Testis (tissue), 2 donors: ENCODE measurements at regions not wholly inside any gene's neighbourhood (a gene's known extent, or its start where the extent isn't known, plus 50 kb on each side); places are given as distances from the start of the nearest gene placed in this dataset.

Experiments used
- DNase-seq: peaks from one replicate; pipeline ENCODE4 v3.0.0-alpha.2; 2019
- H3K27ac ChIP-seq, 2 donors: fragments of 200-600 bp; sonication (generic); one replicate each; pipeline ENCODE4 v1.5.1; 2019
- H3K27me3 ChIP-seq: fragments of 200-600 bp; sonication (generic); one replicate; pipeline ENCODE4 v1.5.1; 2019
- H3K36me3 ChIP-seq: fragments of 200-600 bp; sonication (generic); one replicate; pipeline ENCODE4 v1.5.1; 2017; ENCODE audit warnings: low read depth; ENCODE audit errors: missing control alignments
- H3K4me1 ChIP-seq: fragments of 200-600 bp; sonication (generic); one replicate; pipeline ENCODE4 v1.5.1; 2019
- H3K4me3 ChIP-seq, 2 donors: fragments of 200-600 bp; sonication (generic); one replicate each; pipeline ENCODE4 v1.5.1; 2017 to 2019
- H3K9me3 ChIP-seq: fragments of 200-600 bp; sonication (generic); one replicate; pipeline ENCODE4 v1.5.1; 2017
- CTCF ChIP-seq, 3 experiments: fragments of 450-650 bp in 2 of 3; fragments of 200-600 bp in 1 of 3; sonication (generic) in 1 of 3; IDR thresholded peaks; one replicate each; pipeline ENCODE4 v1.5.1; 2016 to 2019; ENCODE audit warnings: antibody characterized with exemption in 3 of 3, mild to moderate bottlenecking in 2 of 3, moderate library complexity in 1 of 3
- POLR2A ChIP-seq: fragments of 450-650 bp; IDR thresholded peaks from one replicate; pipeline ENCODE4 v1.6.1; 2017; ENCODE audit warnings: antibody characterized with exemption, mild to moderate bottlenecking, moderate library complexity
- WGBS, 2 donors: methylation state at CpG; one replicate each; pipeline ENCODE4 v1.1.5; 2018; 5-methylcytosine and 5-hydroxymethylcytosine counted together
- intact Hi-C: fragments of 100-400 bp; cut with DNase I; formaldehyde crosslinking; loops from one replicate; pipeline ENCODE4 v1.15.1; 2023; ENCODE audit warnings: low total_unique reads

GRCh38 chr1:184907500-184907899 lies 66.8 kb downstream of the NIBAN1 start:
- H3K27me3 ChIP-seq, result no peaks in the 10 kb centered on the region
- no peak overlapping the region for H3K4me3 ChIP-seq
- H3K9me3 ChIP-seq, result no peaks in the 10 kb centered on the region
- DNase-seq, result no peak
- intact Hi-C loops, result no loop called here
- TF ChIP-seq CTCF (IDR thresholded peaks at IDR 0.05) (no peak), POLR2A (no peak)
- no peak overlapping the region for H3K27ac ChIP-seq
- H3K4me1 ChIP-seq, result no peaks in the 10 kb centered on the region
- 91 to 93% methylated on average over 2 of the region's 2 CpGs for WGBS, 2 donors
- H3K36me3 ChIP-seq, result no peaks in the 10 kb centered on the region

- H3K4me1 ChIP-seq, result no peaks in the 10 kb centered on the region
- no peak for DNase-seq
- H3K36me3 ChIP-seq, result no peaks in the 10 kb centered on the region
- no peaks in the 10 kb centered on the region for H3K27me3 ChIP-seq
- no peak overlapping the region for H3K4me3 ChIP-seq
- intact Hi-C loops, result no loop called here
- WGBS, 2 donors, result 43 to 44% methylated on average over 1 of the region's 1 CpG
- H3K9me3 ChIP-seq, result no peaks in the 10 kb centered on the region
- no peak for TF ChIP-seq CTCF (IDR thresholded peaks at IDR 0.05)
- TF ChIP-seq POLR2A, result no peak
- H3K27ac ChIP-seq, result no peak overlapping the region
Observed at GRCh38 chr1:184906761-184907160, 67.5 kb downstream of the NIBAN1 start.

- intact Hi-C loops, result no loop called here
- WGBS, 2 donors, result 75 to 82% methylated on average over 3 of the region's 3 CpGs
- TF ChIP-seq CTCF (IDR thresholded peaks at IDR 0.05) (no peak), POLR2A (no peak)
Observed at GRCh38 chr1:184905601-184906322, 68.5 kb downstream of the NIBAN1 start.

GRCh38 chr1:184903111-184903692 lies 71.1 kb downstream of the NIBAN1 start:
- Histone ChIP-seq H3K4me1 (no peaks in the 10 kb centered on the region), H3K36me3 (no peaks in the 10 kb centered on the region), H3K27ac (no peak overlapping the region), H3K9me3 (no peaks in the 10 kb centered on the region), H3K27me3 (no peaks in the 10 kb centered on the region), H3K4me3 (no peak overlapping the region)
- intact Hi-C loops, result no loop called here
- no peak for DNase-seq
- TF ChIP-seq CTCF (IDR thresholded peaks at IDR 0.05), result no peak
- TF ChIP-seq POLR2A, result no peak
- 92 to 95% methylated on average over 2 of the region's 2 CpGs for WGBS, 2 donors

More at GRCh38 chr1:184905601-184906322, 68.5 kb downstream of the NIBAN1 start:
- Histone ChIP-seq H3K9me3 (no peaks in the 10 kb centered on the region), H3K4me3 (no peak overlapping the region), H3K27ac (no peak overlapping the region), H3K4me1 (no peaks in the 10 kb centered on the region), H3K36me3 (no peaks in the 10 kb centered on the region), H3K27me3 (no peaks in the 10 kb centered on the region)
- no peak for DNase-seq

- no peak overlapping the region for H3K27ac ChIP-seq
- DNase-seq, result no peak
- H3K27me3 ChIP-seq, result no peaks in the 10 kb centered on the region
- WGBS, 2 donors, result 79 to 81% methylated on average over 4 of the region's 4 CpGs
- H3K36me3 ChIP-seq, result no peaks in the 10 kb centered on the region
- TF ChIP-seq CTCF (IDR thresholded peaks at IDR 0.05) (no peak), POLR2A (no peak)
- no peak overlapping the region for H3K4me3 ChIP-seq
- no peaks in the 10 kb centered on the region for H3K4me1 ChIP-seq
- H3K9me3 ChIP-seq, result no peaks in the 10 kb centered on the region
- intact Hi-C loops, result no loop called here
Observed at GRCh38 chr1:184900507-184900906, 73.8 kb downstream of the NIBAN1 start.
